ENCODE measurements at regions not wholly inside any gene's neighbourhood (a gene's known extent, or its start where the extent isn't known, plus 50 kb on each side); places are given as distances from the start of the nearest gene placed in this dataset.
"Not testable (repeated sequence)": the region's sequence is repeated elsewhere in the genome, so short reads cannot be mapped to it uniquely, and the experiment has no call there.

DNA sequence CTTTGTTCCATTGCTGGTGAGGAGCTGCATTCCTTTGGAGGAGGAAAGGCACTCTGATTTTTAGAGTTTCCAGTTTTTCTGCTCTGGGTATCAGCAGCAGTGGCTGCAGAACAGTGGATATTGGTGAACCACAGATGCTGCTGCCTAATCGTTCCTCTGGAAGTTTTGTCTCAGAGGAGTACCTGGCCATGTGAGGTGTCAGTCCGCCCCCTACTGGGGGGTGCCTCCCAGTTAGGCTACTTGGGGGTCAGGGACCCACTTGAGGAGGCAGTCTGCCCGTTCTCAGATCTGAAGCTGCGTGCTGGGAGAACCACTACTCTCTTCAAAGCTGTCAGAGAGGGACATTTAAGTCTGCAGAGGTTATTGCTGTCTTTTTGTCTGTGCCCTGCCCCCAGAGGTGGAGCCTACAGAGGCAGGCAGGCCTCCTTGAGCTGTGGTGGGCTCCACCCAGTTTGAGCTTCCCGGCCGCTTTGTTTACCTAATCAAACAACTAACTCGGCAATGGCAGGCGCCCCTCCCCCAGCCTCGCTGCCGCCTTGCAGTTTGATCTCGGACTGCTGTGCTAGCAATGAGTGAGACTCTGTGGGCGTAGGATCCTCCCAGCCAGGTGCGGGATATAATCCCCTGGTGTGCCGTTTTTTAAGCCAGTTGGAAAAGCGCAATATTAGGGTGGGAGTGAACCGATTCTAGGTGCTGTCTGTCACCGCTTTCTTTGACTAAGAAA lies 467.3 kb upstream of the TBL1XR1 start:
- not testable (repeated sequence) for TF ChIP-seq JUND (IDR thresholded peaks at IDR 0.05)
- TF ChIP-seq, protein P1, sequence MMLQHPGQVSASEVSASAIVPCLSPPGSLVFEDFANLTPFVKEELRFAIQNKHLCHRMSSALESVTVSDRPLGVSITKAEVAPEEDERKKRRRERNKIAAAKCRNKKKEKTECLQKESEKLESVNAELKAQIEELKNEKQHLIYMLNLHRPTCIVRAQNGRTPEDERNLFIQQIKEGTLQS (IDR thresholded peaks at IDR 0.05), result not testable (repeated sequence)
